CD4-positive, alpha-beta T cell treated with Interferon alpha-2 for 1 hour (primary cell): ENCODE measurements at regions not wholly inside any gene's neighbourhood (a gene's known extent, or its start where the extent isn't known, plus 50 kb on each side); places are given as distances from the start of the nearest gene placed in this dataset.

Experiments
- DNase-seq, 2 donors: peaks; one replicate each; pipeline ENCODE4 v3.0.0-alpha.2; 2020 to 2022

DNA sequence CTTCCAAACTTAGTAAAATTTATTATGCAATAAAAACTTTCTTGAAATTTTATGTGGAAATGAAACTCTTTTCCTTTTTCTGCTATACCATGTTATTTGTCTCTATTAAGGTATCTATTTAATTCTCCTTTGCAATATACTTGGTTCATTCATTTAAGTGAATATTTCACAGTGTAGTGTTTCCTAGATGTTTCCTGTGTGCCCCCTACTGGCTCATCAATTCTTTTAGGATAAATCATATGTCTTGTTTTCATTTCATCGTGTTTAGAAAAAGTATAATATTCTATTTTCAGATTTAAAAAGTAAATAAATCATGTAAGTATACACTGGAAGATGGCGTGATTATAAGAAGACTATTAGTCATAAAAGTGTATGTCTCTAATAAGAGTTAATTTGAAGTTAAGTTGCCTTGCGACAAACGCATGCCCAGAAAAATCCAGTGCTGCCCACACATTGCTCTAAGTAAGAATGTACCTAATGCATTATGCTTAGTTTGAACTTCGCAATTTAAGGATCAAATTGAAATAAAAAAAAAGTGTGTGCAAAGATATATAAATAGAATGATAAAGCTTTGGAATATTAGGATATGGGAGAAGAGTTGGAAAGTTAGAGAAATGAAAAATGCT, 525.4 kb downstream of the KCNJ3 start:
- no peak for DNase-seq

- DNase-seq: no peak
Measured at GRCh38 chr2:155218945-155219344, 520.5 kb downstream of the KCNJ3 start.

DNA sequence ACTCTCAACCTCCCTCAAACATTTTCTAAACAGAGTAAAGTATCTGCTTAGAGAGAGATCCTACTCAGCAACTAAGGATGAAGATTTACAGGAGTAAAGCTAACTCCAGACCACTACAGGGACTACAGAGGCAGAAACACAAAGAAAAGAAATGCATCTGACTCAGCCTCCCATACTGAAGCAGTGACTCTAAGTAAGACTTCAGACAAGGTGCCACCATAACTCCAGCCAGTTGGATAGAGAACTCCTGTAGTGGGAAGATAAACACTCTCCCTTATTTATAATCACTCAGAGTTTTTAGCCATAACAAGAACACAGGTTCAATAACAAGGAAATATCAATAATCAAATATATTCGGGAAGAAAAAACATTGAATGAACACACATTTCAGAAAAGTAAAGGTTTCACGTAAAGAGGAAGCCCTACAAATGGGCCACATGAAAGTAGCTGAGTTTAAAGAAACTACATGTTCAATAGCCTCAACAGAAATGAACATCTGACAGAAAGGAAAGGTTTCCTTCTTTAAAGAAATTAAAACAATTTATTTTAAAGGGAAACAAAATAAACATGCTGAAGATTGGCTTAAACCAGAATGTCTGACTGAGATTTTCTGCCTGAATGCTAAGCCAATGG, 519.9 kb downstream of the KCNJ3 start:
- DNase-seq: no peak

DNA sequence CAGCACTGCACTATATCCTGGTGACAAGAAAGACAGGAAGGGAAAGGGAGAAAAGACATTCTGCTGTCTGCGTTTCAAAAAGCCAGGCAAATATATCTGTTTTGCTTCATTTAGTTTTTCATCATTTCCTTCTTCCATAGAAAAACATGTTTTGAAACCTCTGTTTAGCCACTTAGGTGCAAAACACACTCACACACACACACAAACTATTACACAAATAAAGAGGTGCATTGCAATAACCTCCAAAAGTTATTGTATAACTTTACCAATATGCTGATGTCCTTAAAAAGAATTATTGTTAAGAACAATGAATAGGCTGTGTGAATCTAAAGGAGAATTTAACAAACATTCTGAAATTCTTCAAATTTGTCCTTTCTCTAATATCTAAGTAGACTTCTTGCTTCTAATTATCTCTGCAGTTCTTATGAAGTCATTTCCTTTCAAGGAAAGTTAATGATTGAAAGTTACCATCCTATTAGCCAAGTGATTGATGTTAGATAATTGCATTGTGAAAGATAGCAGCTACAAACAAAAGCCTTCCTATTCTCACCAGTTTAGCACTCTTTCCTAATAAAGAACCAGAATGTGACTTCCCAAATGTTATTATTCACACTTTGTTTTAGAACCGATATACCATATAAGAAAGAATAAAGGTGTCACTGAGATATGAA, 516.7 kb downstream of the KCNJ3 start:
- DNase-seq: no peak

DNA sequence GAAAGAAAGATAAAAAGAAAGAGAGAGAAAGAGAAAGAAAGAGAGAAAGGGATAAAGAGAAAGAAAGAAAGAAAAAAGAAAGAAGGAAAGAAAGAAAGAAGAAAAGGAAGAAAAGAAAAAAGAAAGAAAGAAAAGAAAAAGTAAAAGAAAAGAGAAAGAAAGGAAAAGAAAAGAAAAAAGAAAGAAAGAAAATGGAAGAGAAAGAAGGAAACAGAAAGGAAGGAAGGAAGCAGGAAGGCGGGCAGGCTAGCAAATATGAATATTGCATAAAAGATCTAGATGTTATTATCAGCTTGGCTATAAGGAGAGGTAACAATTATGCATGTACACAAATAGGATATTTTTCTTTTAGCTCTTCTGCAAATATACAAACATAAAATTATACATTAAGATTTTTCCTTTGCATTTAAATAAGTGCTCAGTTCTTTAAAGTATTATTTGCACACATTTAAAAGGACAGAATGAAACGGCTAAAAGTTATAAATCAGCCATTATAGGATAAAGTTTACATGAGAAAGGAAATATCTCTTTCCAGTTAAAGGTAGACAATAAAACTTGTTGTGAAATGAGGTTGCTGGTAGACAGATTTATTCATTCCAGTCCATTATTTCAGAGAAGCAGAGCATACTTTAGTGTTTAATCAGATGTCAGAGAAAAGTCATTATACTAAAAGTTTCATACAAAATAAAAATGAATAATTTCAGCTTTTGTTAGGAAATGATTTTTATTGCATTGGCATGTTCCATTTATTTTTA, 511.4 kb downstream of the KCNJ3 start:
- no peak for DNase-seq

DNA sequence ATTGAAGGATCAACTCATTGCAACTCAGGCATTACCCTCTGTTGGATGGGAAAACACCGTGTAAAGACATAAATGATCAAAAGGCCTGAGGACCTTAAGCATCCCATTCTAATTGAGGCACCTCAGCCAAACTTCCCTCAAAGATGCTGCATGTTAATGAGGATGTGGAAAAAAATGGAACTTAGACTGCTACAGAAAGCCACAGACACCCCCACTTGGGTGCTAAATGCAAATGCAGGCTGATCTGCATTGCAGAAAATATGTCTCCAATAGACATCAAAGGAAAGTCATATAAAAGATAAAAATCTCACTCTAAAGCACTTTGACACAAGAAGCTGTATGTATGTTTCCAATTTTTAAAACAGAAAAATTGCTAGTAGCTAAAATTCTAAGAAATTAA, 504.7 kb downstream of the KCNJ3 start:
- DNase-seq: no peak

- DNase-seq: no peak
Measured at GRCh38 chr2:155200753-155201152, 502.3 kb downstream of the KCNJ3 start.

DNA sequence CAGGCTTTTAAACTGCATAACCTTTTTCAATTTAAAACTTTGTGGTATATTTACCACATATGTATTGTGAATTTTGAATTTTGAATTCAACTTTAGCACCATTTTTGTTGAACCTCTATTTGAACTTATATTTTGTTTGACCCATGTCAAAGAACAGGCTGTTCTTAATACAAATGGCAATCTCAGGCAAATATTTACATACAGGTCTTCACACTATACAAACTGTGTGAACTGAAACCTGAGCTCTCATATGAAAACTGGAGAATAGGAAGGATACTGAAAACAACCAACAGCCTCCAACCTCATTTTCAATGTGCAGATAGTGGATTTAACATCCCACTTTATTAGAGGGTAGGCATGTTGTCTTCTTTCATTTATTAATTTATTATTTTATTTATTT, 491.8 kb downstream of the KCNJ3 start:
- DNase-seq: no peak

DNA sequence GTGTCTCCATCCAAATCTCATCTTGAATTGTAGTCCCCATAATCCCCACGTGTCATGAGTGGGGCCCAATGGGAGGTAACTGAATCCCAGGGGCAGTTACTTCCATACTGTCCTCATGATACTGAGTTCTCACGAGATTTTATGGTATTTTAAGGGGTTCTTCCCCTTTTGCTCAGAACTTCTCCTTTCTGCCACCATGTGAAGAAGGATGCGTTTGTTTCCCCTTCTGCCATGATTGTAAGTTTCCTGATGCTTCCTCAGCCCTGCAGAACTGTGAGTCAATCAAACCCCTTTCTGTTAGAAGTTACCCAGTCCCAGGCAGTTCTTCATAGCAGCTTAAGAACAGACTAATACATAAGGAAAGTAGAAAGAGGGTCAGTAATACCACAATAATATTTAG, 480.4 kb downstream of the KCNJ3 start:
- no peak for DNase-seq

DNA sequence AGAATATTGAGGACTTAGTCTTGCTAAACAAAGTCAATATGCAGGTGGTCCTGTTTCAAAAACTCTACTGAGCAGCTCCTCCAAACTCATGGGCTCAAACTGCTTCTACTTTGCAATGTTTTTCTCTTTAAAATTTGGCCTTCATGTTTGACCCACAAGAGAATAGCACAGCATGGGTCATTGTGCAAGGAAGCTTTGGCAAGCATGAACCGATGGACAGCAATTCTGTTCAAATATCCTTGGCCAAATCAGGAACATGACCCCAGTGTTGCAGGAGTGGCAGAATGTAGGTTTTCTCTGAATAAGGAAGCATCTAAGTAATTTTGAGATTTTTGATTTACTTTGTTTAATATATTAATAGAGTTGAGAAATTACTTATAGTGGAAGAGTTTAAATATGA, 477.9 kb downstream of the KCNJ3 start:
- DNase-seq: no peak

- no peak for DNase-seq
Measured at GRCh38 chr2:155169317-155169716, 470.8 kb downstream of the KCNJ3 start.

DNA sequence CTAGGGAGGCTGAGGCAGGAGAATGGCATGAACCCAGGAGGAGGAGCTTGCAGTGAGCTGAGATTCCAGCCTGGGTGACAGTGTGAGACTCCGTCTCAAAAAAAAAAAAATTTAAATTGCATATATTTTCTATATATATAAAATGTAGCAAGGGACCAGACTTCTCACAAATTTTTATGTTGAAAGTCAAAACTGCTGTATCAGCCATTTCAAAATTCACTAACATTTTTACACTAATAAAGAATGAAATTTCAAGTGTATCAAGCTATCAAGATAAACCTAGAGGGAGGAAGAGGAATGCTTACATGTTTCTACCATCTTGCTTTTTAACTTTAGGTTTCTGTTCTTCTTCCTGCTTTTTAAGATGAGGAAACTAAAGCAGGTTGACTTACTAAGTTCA, 464.0 kb downstream of the KCNJ3 start:
- DNase-seq: no peak

DNA sequence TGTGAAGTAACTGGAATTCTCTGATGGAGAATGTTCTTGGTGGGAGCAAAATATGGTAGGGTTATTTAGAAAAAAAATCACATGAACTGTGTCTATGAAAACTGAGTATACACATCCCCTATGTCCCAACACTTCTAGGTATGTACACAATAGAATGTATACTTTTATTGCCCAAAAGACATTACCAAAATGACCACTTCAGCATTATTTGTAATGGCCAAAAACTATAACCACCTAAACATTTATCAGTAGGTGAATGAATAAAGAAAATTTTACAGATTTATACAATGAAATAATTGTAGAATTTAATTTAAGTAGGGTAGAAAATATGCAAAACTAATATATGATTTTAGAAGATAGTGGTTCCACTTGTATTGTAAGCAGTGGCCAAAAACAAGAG, 462.8 kb downstream of the KCNJ3 start:
- no peak for DNase-seq

- DNase-seq: no peak
Measured at GRCh38 chr2:155157711-155158110, 459.2 kb downstream of the KCNJ3 start.

- DNase-seq: no peak
Measured at GRCh38 chr2:155157065-155157464, 458.6 kb downstream of the KCNJ3 start.

- DNase-seq: no peak
Measured at GRCh38 chr2:155151945-155152344, 453.4 kb downstream of the KCNJ3 start.

DNA sequence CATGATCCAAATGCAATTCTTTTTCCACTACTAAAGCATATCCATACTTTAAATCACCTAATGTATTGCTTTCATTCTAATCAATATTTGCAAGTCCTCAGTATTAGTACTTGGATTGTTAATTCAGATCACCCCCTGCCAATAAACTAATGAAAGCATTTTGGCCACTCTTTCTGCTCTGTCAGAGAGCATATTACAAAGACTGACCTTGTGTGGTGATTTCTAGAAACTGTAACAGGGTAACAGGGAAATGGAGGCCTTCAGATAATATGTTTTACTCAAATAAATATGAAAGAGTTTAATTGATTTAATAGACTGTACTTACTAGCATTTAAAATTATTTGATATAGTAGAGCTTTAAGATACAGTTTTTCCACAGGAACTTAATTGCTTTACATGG, 453.0 kb downstream of the KCNJ3 start:
- DNase-seq: no peak

- no peak for DNase-seq
Measured at GRCh38 chr2:155145758-155146229, 447.3 kb downstream of the KCNJ3 start.

DNA sequence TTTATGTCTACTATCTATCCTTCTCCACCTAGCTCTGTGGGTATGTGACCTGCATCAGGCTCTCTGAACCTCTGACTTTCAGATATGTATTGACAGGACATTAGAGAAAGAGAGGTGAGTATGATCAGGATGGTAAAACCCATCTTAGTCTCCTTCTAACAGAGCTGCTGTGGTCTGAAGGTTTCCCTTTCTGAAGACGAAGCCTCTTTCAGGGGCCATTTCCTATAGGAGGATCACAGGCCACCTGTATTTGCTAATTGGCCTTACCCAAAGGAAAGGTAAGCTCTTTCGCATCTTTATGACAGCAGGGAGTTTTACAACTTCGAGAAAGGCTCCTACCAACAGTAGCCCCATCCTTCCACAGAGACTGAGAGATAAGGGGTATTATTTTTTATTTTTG, 442.9 kb downstream of the KCNJ3 start:
- DNase-seq: no peak

DNA sequence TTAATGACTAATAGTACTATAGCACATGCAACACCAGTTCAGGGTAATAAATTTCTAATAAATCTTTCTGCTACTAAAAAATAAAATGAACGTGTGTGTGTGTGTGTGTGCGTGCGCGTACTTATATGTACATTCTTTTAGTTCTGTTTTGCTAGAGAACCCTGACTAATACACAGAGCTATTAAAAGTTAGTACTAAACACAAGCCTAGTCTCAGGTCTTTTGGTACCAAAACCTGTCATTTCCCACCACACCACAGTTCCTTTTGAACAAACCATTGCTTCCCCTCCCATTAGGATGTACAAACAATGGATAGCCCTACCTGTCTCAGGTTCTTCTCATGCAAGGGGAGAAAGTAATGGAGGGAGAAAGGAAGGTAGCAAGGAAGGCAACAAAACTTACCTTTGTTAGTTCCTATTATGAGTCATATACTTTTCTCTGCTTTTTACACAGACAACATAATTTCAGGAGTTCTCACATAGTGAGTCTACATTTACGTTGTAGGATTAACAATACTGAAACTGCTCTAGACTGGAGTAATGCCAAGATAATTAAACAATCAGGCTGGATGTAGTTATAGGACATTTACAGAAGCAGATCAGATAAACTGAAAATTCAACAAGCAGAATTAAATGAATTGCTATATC, 427.2 kb downstream of the KCNJ3 start:
- DNase-seq: no peak

GRCh38 chr2:155115846-155116245, 417.4 kb downstream of the KCNJ3 start:
- DNase-seq: no peak

GRCh38 chr2:155111070-155111469, 412.6 kb downstream of the KCNJ3 start:
- no peak for DNase-seq

DNA sequence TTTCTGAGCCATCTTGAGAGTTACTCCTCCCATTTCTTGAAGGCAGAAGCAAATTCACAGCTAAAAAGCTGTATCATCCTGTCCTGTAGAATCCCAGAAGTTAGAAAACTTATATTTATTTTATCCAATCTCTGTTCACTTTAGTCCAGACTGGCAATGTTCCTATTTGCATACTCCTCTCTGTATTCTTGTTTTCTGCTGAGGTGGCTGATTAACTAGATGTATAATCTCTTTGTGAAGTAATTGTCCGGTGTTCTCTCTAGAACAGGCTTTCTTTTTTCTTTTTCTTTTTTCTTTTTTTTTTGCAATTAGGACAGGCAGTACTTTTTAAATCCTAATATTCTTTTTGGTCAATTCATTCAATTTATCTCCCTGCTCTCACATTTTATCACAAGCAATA, 411.0 kb downstream of the KCNJ3 start:
- no peak for DNase-seq
